H1 (cell line): ENCODE measurements at regions not wholly inside any gene's neighbourhood (a gene's known extent, or its start where the extent isn't known, plus 50 kb on each side); places are given as distances from the start of the nearest gene placed in this dataset.
A peak's percentile ranks its signal among the peaks of the same experiment; 100 is the strongest.

Experiments
- CTCF ChIA-PET: fragments of 300-600 bp; sonication (Branson Sonifier 250); formaldehyde crosslinking; loops from one replicate; lab custom pipeline; 2021; ENCODE audit not compliant: partially characterized antibody; lab: Charles Lee
- POLR2A ChIA-PET: fragments of 300-600 bp; sonication (Branson Sonifier 250); formaldehyde crosslinking; loops from one replicate; lab custom pipeline; 2021; ENCODE audit warnings: inconsistent platforms; ENCODE audit not compliant: partially characterized antibody; lab: Charles Lee
- DNase-seq, 2 experiments: peaks; one replicate each; pipeline versions ENCODE4 v3.0.0 to v3.0.0-alpha.2; 2010 to 2022; ENCODE audit warnings: low spot score in 2 of 2, low read depth in 1 of 2, mixed read lengths in 1 of 2
- FAIRE-seq: peaks from 2 replicates; lab custom pipeline; 2011; peaks lifted over from hg19 to GRCh38; lab: Jason Lieb, UNC
- H2AFZ ChIP-seq: 2 replicates; pipeline ENCODE4 v1.8.1; 2012; ENCODE audit warnings: low read length, inconsistent platforms
- H2AK5ac ChIP-seq: 2 replicates; pipeline ENCODE4 v1.6.1; 2013; ENCODE audit warnings: low read depth, low read length
- H2BK120ac ChIP-seq: replicated peaks from 2 replicates; pipeline ENCODE3; 2013; ENCODE audit warnings: low read depth, low read length, inconsistent platforms
- H2BK12ac ChIP-seq: 2 replicates; pipeline ENCODE4 v1.6.1; 2013; ENCODE audit warnings: low read depth, low read length
- H2BK15ac ChIP-seq: 2 replicates; pipeline ENCODE4 v1.6.1; 2013; ENCODE audit warnings: low read length
- H2BK20ac ChIP-seq: 2 replicates; pipeline ENCODE4 v1.6.1; 2013; ENCODE audit warnings: low read length
- H2BK5ac ChIP-seq: 2 replicates; pipeline ENCODE4 v1.6.1; 2013; ENCODE audit warnings: low read depth, low read length
- H3K14ac ChIP-seq: 2 replicates; pipeline ENCODE4 v1.6.1; 2013; ENCODE audit warnings: inconsistent platforms; ENCODE audit not compliant: insufficient read length
- H3K18ac ChIP-seq: 2 replicates; pipeline ENCODE4 v1.6.1; 2013; ENCODE audit warnings: low read length; ENCODE audit errors: extremely low read depth
- H3K23ac ChIP-seq: 2 replicates; pipeline ENCODE4 v1.6.1; 2013; ENCODE audit warnings: inconsistent platforms; ENCODE audit not compliant: insufficient read length
- H3K23me2 ChIP-seq: 2 replicates; pipeline ENCODE4 v1.6.1; 2013; ENCODE audit warnings: low read depth, low read length
- H3K27ac ChIP-seq: 2 replicates; pipeline ENCODE4 v1.6.1; 2011; ENCODE audit warnings: low read depth, low read length, inconsistent platforms
- H3K27me3 ChIP-seq, 4 experiments: replicated peaks in 1 of 4; 1 replicate in 1 of 4; 2 replicates in 3 of 4; pipeline versions ENCODE4 v1.6.1 to v1.8.1; 2011 to 2013; ENCODE audit warnings: low read length in 3 of 4, mild to moderate bottlenecking in 3 of 4, inconsistent platforms in 2 of 4, mixed read lengths in 2 of 4, moderate library complexity in 1 of 4; ENCODE audit not compliant: control insufficient read depth in 3 of 4, insufficient read depth in 3 of 4; ENCODE audit errors: extremely low read depth in 1 of 4
- H3K36me3 ChIP-seq, 4 experiments: 2 replicates each; pipeline versions ENCODE4 v1.6.1 to v1.8.1; 2011 to 2013; ENCODE audit warnings: mild to moderate bottlenecking in 4 of 4, low read length in 3 of 4, moderate library complexity in 2 of 4, control low read depth in 1 of 4, inconsistent platforms in 1 of 4; ENCODE audit not compliant: insufficient read depth in 4 of 4, control insufficient read depth in 2 of 4
- H3K4ac ChIP-seq: replicated peaks from 2 replicates; pipeline ENCODE3; 2013; ENCODE audit warnings: low read length, low read depth, mixed read lengths, inconsistent platforms; ENCODE audit not compliant: insufficient read length
- H3K4me1 ChIP-seq, 4 experiments: replicated peaks in 1 of 4; 1 replicate in 1 of 4; 2 replicates in 3 of 4; pipeline versions ENCODE4 v1.6.1 to v1.8.1; 2011 to 2013; ENCODE audit warnings: low read length in 3 of 4, inconsistent platforms in 2 of 4, mixed read lengths in 1 of 4; ENCODE audit not compliant: insufficient read depth in 4 of 4, control insufficient read depth in 3 of 4
- H3K4me2 ChIP-seq, 2 experiments: 2 replicates each; pipeline versions ENCODE4 v1.6.1 to v1.8.1; 2011 to 2013; ENCODE audit warnings: low read depth in 2 of 2, low read length in 2 of 2, control low read depth in 1 of 2, inconsistent platforms in 1 of 2, mild to moderate bottlenecking in 1 of 2; ENCODE audit not compliant: insufficient read depth in 1 of 2
- H3K4me3 ChIP-seq, 4 experiments: fragments of 200-600, 300-600 bp in 1 of 4; sonication (generic), shearing (Covaris generic), sonication (Bioruptor Twin) in 1 of 4; 2 replicates each; pipeline versions ENCODE4 v1.5.1 to v1.8.1; 2011 to 2016; ENCODE audit warnings: low read length in 4 of 4, low read depth in 3 of 4, control low read depth in 2 of 4, inconsistent platforms in 2 of 4, mild to moderate bottlenecking in 2 of 4, mixed read lengths in 1 of 4, moderate library complexity in 1 of 4; ENCODE audit not compliant: insufficient read depth in 2 of 4; ENCODE audit errors: extremely low read depth in 1 of 4
- H3K56ac ChIP-seq: replicated peaks from 2 replicates; pipeline ENCODE3; 2013; ENCODE audit warnings: low read depth, mild to moderate bottlenecking, mixed read lengths, low read length, inconsistent platforms; ENCODE audit not compliant: insufficient read length
- H3K79me1 ChIP-seq: 2 replicates; pipeline ENCODE4 v1.6.1; 2013; ENCODE audit warnings: low read depth, low read length, control low read depth
- H3K79me2 ChIP-seq, 2 experiments: 2 replicates each; pipeline versions ENCODE4 v1.6.1 to v1.8.1; 2012 to 2013; ENCODE audit warnings: low read length in 2 of 2, mild to moderate bottlenecking in 2 of 2, inconsistent platforms in 1 of 2; ENCODE audit not compliant: insufficient read depth in 2 of 2, control insufficient read depth in 1 of 2
- H3K9ac ChIP-seq, 4 experiments: replicated peaks in 1 of 4; 1 replicate in 1 of 4; 2 replicates in 3 of 4; pipeline versions ENCODE4 v1.6.1 to v1.8.1; 2011 to 2013; ENCODE audit warnings: low read depth in 3 of 4, low read length in 3 of 4, control low read depth in 2 of 4, mild to moderate bottlenecking in 2 of 4, moderate library complexity in 2 of 4, inconsistent platforms in 1 of 4; ENCODE audit errors: extremely low read depth in 1 of 4
- H3K9me3 ChIP-seq, 2 experiments: 2 replicates each; pipeline versions ENCODE4 v1.6.1 to v1.8.1; 2012 to 2013; ENCODE audit warnings: mild to moderate bottlenecking in 2 of 2, moderate library complexity in 2 of 2, control low read depth in 1 of 2, inconsistent platforms in 1 of 2, low read depth in 1 of 2, low read length in 1 of 2, mixed read lengths in 1 of 2; ENCODE audit not compliant: insufficient read depth in 2 of 2
- H4K20me1 ChIP-seq, 2 experiments: replicated peaks in 1 of 2; 2 replicates each; pipeline versions ENCODE3 to v1.8.1; 2011 to 2013; ENCODE audit warnings: inconsistent platforms in 2 of 2, low read length in 2 of 2, mild to moderate bottlenecking in 1 of 2; ENCODE audit not compliant: insufficient read depth in 2 of 2, control insufficient read depth in 1 of 2
- H4K5ac ChIP-seq: 2 replicates; pipeline ENCODE4 v1.6.1; 2013; ENCODE audit warnings: low read length, low read depth, mixed read lengths, inconsistent platforms; ENCODE audit not compliant: insufficient read length
- H4K8ac ChIP-seq: 2 replicates; pipeline ENCODE4 v1.8.0; 2013; ENCODE audit warnings: mild to moderate bottlenecking, moderate library complexity, low read length, inconsistent platforms; ENCODE audit not compliant: insufficient read depth; ENCODE audit errors: extremely low read depth
- H4K91ac ChIP-seq: replicated peaks from 2 replicates; pipeline ENCODE3; 2013; ENCODE audit warnings: low read length, mixed read lengths, inconsistent platforms; ENCODE audit not compliant: insufficient read length
- BACH1 ChIP-seq: IDR thresholded peaks from 2 replicates; pipeline ENCODE4 v1.6.1; 2012; ENCODE audit warnings: low read length, improper control_type of control experiment
- MAX ChIP-seq: IDR thresholded peaks from 2 replicates; pipeline ENCODE4 v1.6.1; 2012; ENCODE audit warnings: inconsistent platforms
- POLR2AphosphoS5 ChIP-seq: IDR thresholded peaks from 2 replicates; pipeline ENCODE4 v1.6.1; 2011; ENCODE audit warnings: low read depth, low read length
- RNF2 ChIP-seq: fragments of 200-900, 300-1000 bp; sonication (generic); IDR thresholded peaks from 2 replicates; pipeline ENCODE4 v1.7.1; 2016; ENCODE audit warnings: borderline replicate concordance, low read depth, mild to moderate bottlenecking, antibody characterized with exemption, low read length; ENCODE audit not compliant: poor library complexity, severe bottlenecking; ENCODE audit errors: missing control alignments
- RXRA ChIP-seq: IDR thresholded peaks from 2 replicates; pipeline ENCODE4 v1.6.1; 2011; ENCODE audit warnings: low read depth, mild to moderate bottlenecking, low read length, moderate library complexity; ENCODE audit not compliant: insufficient read depth
- SP1 ChIP-seq: IDR thresholded peaks from 2 replicates; pipeline ENCODE4 v1.6.1; 2011; ENCODE audit warnings: low read depth, low read length
- TCF12 ChIP-seq: IDR thresholded peaks from 2 replicates; pipeline ENCODE4 v1.6.1; 2011; ENCODE audit warnings: low read depth, mild to moderate bottlenecking, low read length
- TEAD4 ChIP-seq: IDR thresholded peaks from 2 replicates; pipeline ENCODE4 v1.6.1; 2012; ENCODE audit warnings: low read depth, low read length, inconsistent platforms, mixed read lengths
- YY1 ChIP-seq: IDR thresholded peaks from 2 replicates; pipeline ENCODE4 v1.6.1; 2011; ENCODE audit warnings: low read depth, mild to moderate bottlenecking, low read length
- WGBS, 2 experiments: shearing (Covaris generic) in 1 of 2; methylation state at CpG; one replicate each; pipeline versions ENCODE4 v1.1.6 to v1.1.7; 2013 to 2015; ENCODE audit warnings: low lambda C conversion rate in 2 of 2, mixed read lengths in 2 of 2, inconsistent platforms in 1 of 2, low coverage in 1 of 2, missing lambda C conversion rate in 1 of 2; ENCODE audit not compliant: insufficient replicate concordance in 2 of 2, insufficient coverage in 1 of 2, insufficient read length in 1 of 2; ENCODE audit errors: extremely low coverage in 1 of 2, missing lambda C conversion rate in 1 of 2; 5-methylcytosine and 5-hydroxymethylcytosine counted together

GRCh38 chr2:7703543-7704144 is 786.4 kb downstream of the RNF144A start:
- Histone ChIP-seq H3K27ac (no peak overlapping the region), H2AK5ac (no peak overlapping the region)
- TF ChIP-seq SP1 (0 out of 2 replicates have a peak, but pooled peaks have one; percentile 18), RXRA (no peak), MAX (peak; percentile 32; the same call in 1 of the 2 replicates), TEAD4 (peak; percentile 16; the same call in 1 of the 2 replicates), RNF2 (no peak), BACH1 (no peak), YY1 (peak; percentile 53; the same call in 1 of the 2 replicates), POLR2AphosphoS5 (peak; percentile 44; the same call in 1 of the 2 replicates), TCF12 (peak; percentile 32; the same call in 1 of the 2 replicates)

More at GRCh38 chr2:7703543-7704144, 786.4 kb downstream of the RNF144A start:
- H4K20me1 ChIP-seq: no peaks in the 10 kb centered on the region
- FAIRE-seq (peak; percentile 92), DNase-seq (peak; percentile 51 to 53)
- no peak overlapping the region for H3K9ac ChIP-seq
- H2BK20ac ChIP-seq: 0 out of 2 replicates have a peak overlapping the region, but pooled peaks have one; percentile 83
- peak overlapping the region; percentile 72; the same call in 1 of the 2 replicates for H2BK5ac ChIP-seq
- no peaks in the 10 kb centered on the region for H3K9me3 ChIP-seq
- H4K91ac ChIP-seq: peak overlapping the region; percentile 95
- H3K4me2 ChIP-seq: peak overlapping the region; percentile 36 to 71
- H3K14ac ChIP-seq: no peak overlapping the region
- no peak overlapping the region for H2BK15ac ChIP-seq
- H2BK120ac ChIP-seq: peak overlapping the region; percentile 82
- WGBS, 2 experiments: 20% methylated on average over 5 of the region's 5 CpGs; no CpG with 5 or more reads in 1 of the 2 experiments
- no peak overlapping the region for H3K23ac ChIP-seq
- no peak overlapping the region for H4K8ac ChIP-seq
- peak overlapping the region; percentile 72 for H3K56ac ChIP-seq
- H3K4me3 ChIP-seq: peak overlapping the region in 1 of 4 experiments; percentile 3; a peak in 2 of 8 replicates
- no peaks in the 10 kb centered on the region for H3K79me2 ChIP-seq
- peak overlapping the region; percentile 91 for H3K4ac ChIP-seq
- H4K5ac ChIP-seq: peak overlapping the region; percentile 61
- H3K27me3 ChIP-seq: no peaks in the 10 kb centered on the region
- no peaks in the 10 kb centered on the region for H3K23me2 ChIP-seq
- H2BK12ac ChIP-seq: no peak overlapping the region
- H3K36me3 ChIP-seq: no peaks in the 10 kb centered on the region
- H3K4me1 ChIP-seq: peaks cover 2 to 23% (median 13%) of the 10 kb centered on the region in 4 experiments; a peak in 5 of 7 replicates
- no peak overlapping the region for H2AFZ ChIP-seq
- ChIA-PET POLR2A (interaction anchor here (0.7 to 1.5 kb wide), 4 partner anchors 175 to 1275 kb away, joined by 3 to 6 read pairs (median 3); no protein-coding TSS in a partner anchor), CTCF (interaction anchor here (0.6 to 1.7 kb wide), 4 partner anchors 234 to 828 kb away, joined by 3 to 4 read pairs (median 4); no protein-coding TSS in a partner anchor)
- no peaks in the 10 kb centered on the region for H3K79me1 ChIP-seq
- no peak overlapping the region; the same call in 1 of the 2 replicates for H3K18ac ChIP-seq
